RWPE2 (cell line): ENCODE measurements at regions not wholly inside any gene's neighbourhood (a gene's known extent, or its start where the extent isn't known, plus 50 kb on each side); places are given as distances from the start of the nearest gene placed in this dataset.
"Not testable (repeated sequence)": the region's sequence is repeated elsewhere in the genome, so short reads cannot be mapped to it uniquely, and the experiment has no call there.

Source experiments
- ATAC-seq: fragments of 200-7000 bp; cut with Tn5 transposase; 3 replicates; pipeline ENCODE4 v1.9.1; 2021; ENCODE audit warnings: low read depth
- DNase-seq: peaks from one replicate; pipeline ENCODE4 v3.0.0-alpha.2; 2020; ENCODE audit warnings: low spot score
- H3K27ac ChIP-seq: fragments of 450-650 bp; 2 replicates; pipeline ENCODE4 v1.5.1; 2017; ENCODE audit warnings: mild to moderate bottlenecking; ENCODE audit not compliant: poor library complexity, severe bottlenecking
- H3K27me3 ChIP-seq: fragments of 250-450 bp; sonication (Bioruptor Pico); 2 replicates; pipeline ENCODE4 v1.5.1; 2021; ENCODE audit warnings: mild to moderate bottlenecking, moderate library complexity; ENCODE audit not compliant: insufficient read depth, poor library complexity, severe bottlenecking
- H3K36me3 ChIP-seq: fragments of 250-450 bp; sonication (Bioruptor Pico); 2 replicates; pipeline ENCODE4 v1.5.1; 2020; ENCODE audit warnings: low read depth, mild to moderate bottlenecking, moderate library complexity
- H3K4me1 ChIP-seq: fragments of 250-450 bp; sonication (Bioruptor Pico); 2 replicates; pipeline ENCODE4 v1.5.1; 2021; ENCODE audit warnings: mild to moderate bottlenecking, moderate library complexity; ENCODE audit not compliant: insufficient read depth, poor library complexity, severe bottlenecking
- H3K4me3 ChIP-seq: fragments of 250-450 bp; sonication (Bioruptor Pico); 2 replicates; pipeline ENCODE4 v1.5.1; 2021; ENCODE audit warnings: mild to moderate bottlenecking, moderate library complexity; ENCODE audit not compliant: severe bottlenecking
- H3K9me3 ChIP-seq: fragments of 250-450 bp; sonication (Bioruptor Pico); 2 replicates; pipeline ENCODE4 v1.5.1; 2021; ENCODE audit warnings: mild to moderate bottlenecking, moderate library complexity; ENCODE audit not compliant: severe bottlenecking
- CTCF ChIP-seq: fragments of 450-650 bp; IDR thresholded peaks from one replicate; pipeline ENCODE4 v1.5.1; 2017; ENCODE audit warnings: mild to moderate bottlenecking, moderate library complexity; ENCODE audit not compliant: poor library complexity, severe bottlenecking

DNA sequence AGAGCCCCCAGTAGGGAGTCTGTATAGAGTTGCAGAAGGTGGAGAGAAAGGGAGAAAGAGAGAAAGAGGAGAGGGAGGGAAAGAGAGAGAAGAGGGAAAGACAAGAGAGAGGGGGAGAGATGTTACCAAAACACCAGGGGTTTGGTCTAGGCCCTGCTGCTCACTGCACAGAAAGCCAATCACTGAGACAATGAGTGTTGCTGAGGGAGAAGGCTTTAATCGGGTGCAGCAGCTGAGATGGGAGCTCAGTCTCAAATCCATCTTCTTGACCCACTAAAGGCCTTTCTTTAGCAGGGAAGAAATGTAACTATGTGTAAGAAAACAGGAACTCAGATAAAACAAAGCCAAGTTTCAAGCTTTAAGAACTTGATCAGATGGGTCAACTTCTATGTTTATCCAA, 198.2 kb upstream of the FOXK1 start:
- Histone ChIP-seq H3K9me3 (no peaks in the 10 kb centered on the region), H3K27ac (no peak overlapping the region), H3K4me1 (no peaks in the 10 kb centered on the region), H3K4me3 (no peak overlapping the region), H3K27me3 (no peaks in the 10 kb centered on the region), H3K36me3 (no peaks in the 10 kb centered on the region)
- no peak for DNase-seq
- TF ChIP-seq CTCF, result no peak
- no peak for ATAC-seq

- Histone ChIP-seq H3K27me3 (no peaks in the 10 kb centered on the region), H3K36me3 (no peaks in the 10 kb centered on the region), H3K4me1 (no peaks in the 10 kb centered on the region), H3K4me3 (no peak overlapping the region), H3K9me3 (no peaks in the 10 kb centered on the region), H3K27ac (no peak overlapping the region)
- no peak for TF ChIP-seq CTCF
- no peak for ATAC-seq
- no peak for DNase-seq
Observed at GRCh38 chr7:4484545-4484944, 197.6 kb upstream of the FOXK1 start.

GRCh38 chr7:4486907-4487306, 195.2 kb upstream of the FOXK1 start:
- DNase-seq, result no peak
- no peaks in the 10 kb centered on the region for H3K27me3 ChIP-seq
- no peak for TF ChIP-seq CTCF

GRCh38 chr7:4496911-4497310, 185.2 kb upstream of the FOXK1 start:
- DNase-seq, H3K9me3 ChIP-seq, H3K27ac ChIP-seq, H3K4me1 ChIP-seq, H3K4me3 ChIP-seq, ATAC-seq, H3K27me3 ChIP-seq, H3K36me3 ChIP-seq: not testable (repeated sequence)

More at GRCh38 chr7:4486907-4487306, 195.2 kb upstream of the FOXK1 start:
- Histone ChIP-seq H3K27ac (no peak overlapping the region), H3K4me1 (no peaks in the 10 kb centered on the region), H3K4me3 (no peak overlapping the region), H3K36me3 (no peaks in the 10 kb centered on the region), H3K9me3 (no peaks in the 10 kb centered on the region)
- ATAC-seq, result no peak

DNA sequence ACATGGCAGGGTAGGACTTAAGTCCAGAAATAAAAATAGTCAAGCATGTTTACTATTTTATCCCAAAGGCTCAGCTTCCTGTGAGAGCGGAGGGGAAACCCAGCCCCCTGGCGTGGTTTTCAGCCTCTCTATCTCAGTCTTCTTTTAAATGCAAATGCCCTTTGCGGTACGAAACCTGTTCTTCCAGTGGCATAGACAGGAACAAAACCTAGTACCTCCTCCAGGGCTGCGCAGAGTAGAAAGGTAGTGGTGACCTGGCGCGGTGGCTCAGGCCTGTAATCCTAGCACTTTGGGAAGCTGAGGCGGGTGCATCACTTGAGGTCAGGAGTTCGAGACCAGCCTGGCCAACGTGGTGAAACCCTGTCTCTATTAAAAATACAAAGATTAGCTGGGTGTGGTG, 181.3 kb upstream of the FOXK1 start:
- Histone ChIP-seq H3K4me1 (no peaks in the 10 kb centered on the region), H3K27ac (no peak overlapping the region), H3K27me3 (no peaks in the 10 kb centered on the region), H3K4me3 (no peak overlapping the region), H3K9me3 (peaks cover 5% of the 10 kb centered on the region), H3K36me3 (no peaks in the 10 kb centered on the region)
- TF ChIP-seq CTCF, result no peak
- ATAC-seq, result no peak
- no peak for DNase-seq

DNA sequence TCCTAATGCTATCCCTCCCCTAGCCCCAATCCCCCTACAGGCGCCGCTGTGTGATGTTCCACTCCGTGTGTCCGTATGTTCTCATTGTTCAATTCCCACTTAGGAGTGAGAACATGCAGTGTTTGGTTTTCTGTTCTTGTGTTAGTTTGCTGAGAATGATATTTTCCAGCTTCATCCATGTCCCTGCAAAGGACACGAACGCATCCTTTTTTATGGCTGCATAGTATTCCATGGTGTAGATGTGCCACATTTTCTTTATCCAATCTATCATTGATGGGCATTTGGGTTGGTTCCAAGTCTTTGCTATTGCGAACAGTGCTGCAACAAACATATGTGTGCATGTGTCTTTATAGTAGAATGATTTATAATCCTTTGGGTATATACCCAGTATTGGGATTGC, 174.2 kb upstream of the FOXK1 start:
- not testable (repeated sequence) for DNase-seq, H3K36me3 ChIP-seq, H3K4me3 ChIP-seq, H3K9me3 ChIP-seq, H3K27ac ChIP-seq, H3K4me1 ChIP-seq, H3K27me3 ChIP-seq, ATAC-seq
